ENCODE measurements at regions not wholly inside any gene's neighbourhood (a gene's known extent, or its start where the extent isn't known, plus 50 kb on each side); places are given as distances from the start of the nearest gene placed in this dataset.

GRCh38 chr18:44186001-44186400 is 494.7 kb upstream of the SETBP1 start:
- POLR2A ChIA-PET, result no interaction called here
- DNase-seq, result no peak
- no peak overlapping the region for H3K4me3 Mint-ChIP-seq
- TF ChIP-seq, protein P1, sequence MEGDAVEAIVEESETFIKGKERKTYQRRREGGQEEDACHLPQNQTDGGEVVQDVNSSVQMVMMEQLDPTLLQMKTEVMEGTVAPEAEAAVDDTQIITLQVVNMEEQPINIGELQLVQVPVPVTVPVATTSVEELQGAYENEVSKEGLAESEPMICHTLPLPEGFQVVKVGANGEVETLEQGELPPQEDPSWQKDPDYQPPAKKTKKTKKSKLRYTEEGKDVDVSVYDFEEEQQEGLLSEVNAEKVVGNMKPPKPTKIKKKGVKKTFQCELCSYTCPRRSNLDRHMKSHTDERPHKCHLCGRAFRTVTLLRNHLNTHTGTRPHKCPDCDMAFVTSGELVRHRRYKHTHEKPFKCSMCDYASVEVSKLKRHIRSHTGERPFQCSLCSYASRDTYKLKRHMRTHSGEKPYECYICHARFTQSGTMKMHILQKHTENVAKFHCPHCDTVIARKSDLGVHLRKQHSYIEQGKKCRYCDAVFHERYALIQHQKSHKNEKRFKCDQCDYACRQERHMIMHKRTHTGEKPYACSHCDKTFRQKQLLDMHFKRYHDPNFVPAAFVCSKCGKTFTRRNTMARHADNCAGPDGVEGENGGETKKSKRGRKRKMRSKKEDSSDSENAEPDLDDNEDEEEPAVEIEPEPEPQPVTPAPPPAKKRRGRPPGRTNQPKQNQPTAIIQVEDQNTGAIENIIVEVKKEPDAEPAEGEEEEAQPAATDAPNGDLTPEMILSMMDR (IDR thresholded peaks at IDR 0.05), result no peak
- no peak for ATAC-seq
- no peak overlapping the region for H3K27ac Mint-ChIP-seq
- H3K27me3 Mint-ChIP-seq, result no peaks in the 10 kb centered on the region
- intact Hi-C loops (cut with micrococcal nuclease), result no loop called here
- H3K4me1 Mint-ChIP-seq (ENCODE audit: low read depth), result no peaks in the 10 kb centered on the region
- no peaks in the 10 kb centered on the region for H3K36me3 Mint-ChIP-seq (ENCODE audit: low read depth)
- CTCF ChIA-PET, result no interaction called here
- H3K9me3 Mint-ChIP-seq, result no peaks in the 10 kb centered on the region

DNA sequence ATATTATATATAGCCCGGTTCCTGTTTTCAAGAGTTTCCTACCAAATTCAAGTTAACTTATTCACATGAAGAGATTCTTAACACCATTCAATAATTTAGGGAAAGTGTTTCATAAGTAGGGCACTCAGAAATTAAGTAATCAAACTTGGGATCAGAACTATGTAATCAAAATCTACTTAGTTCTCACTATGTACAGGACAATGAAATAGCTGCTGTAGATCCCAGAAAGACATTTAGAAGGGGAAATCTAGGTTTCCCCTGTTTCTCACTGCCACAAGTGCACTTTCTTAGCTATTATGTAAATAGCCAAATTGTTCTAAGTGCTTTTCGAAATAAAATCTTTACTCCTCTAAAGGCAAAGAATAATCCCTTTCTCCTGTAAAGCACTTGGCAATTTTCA is 493.6 kb upstream of the SETBP1 start:
- Mint-ChIP-seq H3K27ac (no peak overlapping the region), H3K4me1 (ENCODE audit: low read depth) (no peaks in the 10 kb centered on the region), H3K36me3 (ENCODE audit: low read depth) (no peaks in the 10 kb centered on the region), H3K27me3 (no peaks in the 10 kb centered on the region), H3K9me3 (no peaks in the 10 kb centered on the region), H3K4me3 (no peak overlapping the region)
- ATAC-seq, result no peak
- intact Hi-C loops (cut with micrococcal nuclease), result no loop called here
- DNase-seq, result no peak
- CTCF ChIA-PET, result no interaction called here
- TF ChIP-seq, protein P1 (IDR thresholded peaks at IDR 0.05), result no peak
- POLR2A ChIA-PET, result no interaction called here

DNA sequence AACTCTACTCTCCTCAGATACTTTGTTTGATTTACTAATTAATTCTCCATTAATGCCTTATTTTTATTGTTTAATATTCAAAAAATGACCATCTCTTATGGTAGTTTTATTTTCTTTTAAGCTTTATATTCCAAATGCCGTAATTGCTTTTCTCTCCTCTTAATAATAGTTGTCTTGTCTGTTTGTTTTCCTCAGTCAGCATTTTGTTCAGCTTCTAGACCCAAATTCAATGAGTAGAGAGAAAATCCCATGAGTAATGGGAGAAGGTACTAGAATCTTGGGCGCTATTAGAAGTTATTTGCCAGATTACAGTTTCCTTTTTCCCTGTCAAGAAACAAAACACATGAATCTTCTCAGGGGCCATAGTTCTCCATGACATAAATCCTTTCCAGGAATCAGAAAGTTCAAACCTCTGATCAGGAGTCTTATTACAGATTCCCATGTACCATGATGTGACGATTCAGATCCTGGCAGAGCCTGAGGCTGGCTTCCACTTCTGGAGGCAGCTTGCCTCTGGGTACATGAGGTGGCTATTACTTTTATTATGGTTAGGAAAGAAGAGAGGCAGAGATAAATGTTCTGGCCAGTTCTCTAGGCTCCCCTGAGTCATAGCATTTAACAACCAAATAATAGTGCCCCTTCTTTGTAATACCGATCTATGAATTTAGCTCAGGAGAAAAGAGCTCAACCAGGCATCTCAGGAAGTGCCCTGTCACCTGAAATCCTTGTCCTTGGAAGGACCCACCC is 485.1 kb upstream of the SETBP1 start:
- ATAC-seq (no peak), DNase-seq (no peak)
- Mint-ChIP-seq H3K4me1 (ENCODE audit: low read depth) (no peaks in the 10 kb centered on the region), H3K9me3 (peaks cover 2% of the 10 kb centered on the region), H3K36me3 (ENCODE audit: low read depth) (no peaks in the 10 kb centered on the region), H3K4me3 (no peak overlapping the region), H3K27ac (no peak overlapping the region), H3K27me3 (peaks cover 4% of the 10 kb centered on the region)
- TF ChIP-seq, protein P1 (IDR thresholded peaks at IDR 0.05), result no peak
- intact Hi-C loops (cut with micrococcal nuclease), result no loop called here
- POLR2A ChIA-PET, result no interaction called here
- CTCF ChIA-PET, result no interaction called here

- H3K4me3 Mint-ChIP-seq, result no peak overlapping the region
- no peaks in the 10 kb centered on the region for H3K36me3 Mint-ChIP-seq (ENCODE audit: low read depth)
- H3K4me1 Mint-ChIP-seq (ENCODE audit: low read depth), result no peaks in the 10 kb centered on the region
- no peak for DNase-seq
- intact Hi-C loops (cut with micrococcal nuclease), result no loop called here
- TF ChIP-seq, protein P1 (IDR thresholded peaks at IDR 0.05), result no peak
- ChIA-PET POLR2A (no interaction called here), CTCF (interaction anchor here (0.9 kb wide), 1 partner anchor 68 kb away, joined by 3 read pairs; no protein-coding TSS in a partner anchor)
- no peak for ATAC-seq
- no peak overlapping the region for H3K27ac Mint-ChIP-seq
- peaks cover 4% of the 10 kb centered on the region for H3K27me3 Mint-ChIP-seq
- H3K9me3 Mint-ChIP-seq, result peaks cover 4% of the 10 kb centered on the region
Measured at GRCh38 chr18:44197832-44198611, 482.7 kb upstream of the SETBP1 start.

DNA sequence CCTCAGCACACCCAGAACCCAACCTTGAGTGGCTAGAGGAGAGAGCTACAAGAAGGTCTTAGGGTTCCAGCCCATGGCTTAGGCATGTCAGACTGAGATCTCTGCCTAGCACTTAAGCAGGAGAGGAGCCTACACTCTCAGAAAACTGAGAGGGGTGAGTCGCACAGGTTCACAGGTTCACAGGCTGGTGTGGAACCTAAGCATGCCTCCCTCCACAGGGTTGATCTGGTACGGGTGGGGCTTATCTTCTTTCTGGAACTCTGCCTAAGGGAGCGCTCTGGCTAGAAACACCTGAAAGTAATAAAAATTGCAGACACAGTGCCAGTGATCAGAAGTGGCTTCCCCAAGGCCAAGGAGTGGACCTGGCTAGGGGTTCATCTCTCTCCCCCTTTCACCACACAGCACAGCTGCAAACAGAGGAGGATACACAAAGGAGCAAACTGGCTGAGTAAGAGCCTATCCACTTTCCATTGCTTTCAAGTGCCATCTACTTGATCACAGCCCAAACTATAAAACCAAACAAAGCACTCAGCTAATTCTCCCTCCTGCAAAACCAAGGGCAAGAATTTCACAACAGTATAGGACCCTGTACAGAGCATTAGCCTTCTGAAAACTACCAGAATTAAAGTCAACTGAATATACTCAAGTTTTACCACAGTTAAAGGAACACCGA is 481.9 kb upstream of the SETBP1 start:
- TF ChIP-seq, protein P1 (IDR thresholded peaks at IDR 0.05), result no peak
- intact Hi-C loops (cut with micrococcal nuclease), result no loop called here
- ChIA-PET CTCF (no interaction called here), POLR2A (no interaction called here)
- H3K9me3 Mint-ChIP-seq, result peaks cover 4% of the 10 kb centered on the region
- no peaks in the 10 kb centered on the region for H3K4me1 Mint-ChIP-seq (ENCODE audit: low read depth)
- DNase-seq, result no peak
- no peak overlapping the region for H3K27ac Mint-ChIP-seq
- peaks cover 4% of the 10 kb centered on the region for H3K27me3 Mint-ChIP-seq
- ATAC-seq, result no peak
- no peak overlapping the region for H3K4me3 Mint-ChIP-seq
- H3K36me3 Mint-ChIP-seq (ENCODE audit: low read depth), result no peaks in the 10 kb centered on the region

All from activated CD8-positive, alpha-beta T cell treated with anti-CD3 and anti-CD28 coated beads for 36 hours (primary cell).